HG03432 (cell line): ENCODE measurements at regions not wholly inside any gene's neighbourhood (a gene's known extent, or its start where the extent isn't known, plus 50 kb on each side); places are given as distances from the start of the nearest gene placed in this dataset.
"Not testable (repeated sequence)": the region's sequence is repeated elsewhere in the genome, so short reads cannot be mapped to it uniquely, and the experiment has no call there.

Experiments
- ATAC-seq: cut with Tn5 transposase; IDR thresholded peaks from one replicate; pipeline ENCODE4 v1.9.1; 2021; ENCODE audit warnings: mild to moderate bottlenecking, moderate library complexity; ENCODE audit not compliant: unreplicated experiment

DNA sequence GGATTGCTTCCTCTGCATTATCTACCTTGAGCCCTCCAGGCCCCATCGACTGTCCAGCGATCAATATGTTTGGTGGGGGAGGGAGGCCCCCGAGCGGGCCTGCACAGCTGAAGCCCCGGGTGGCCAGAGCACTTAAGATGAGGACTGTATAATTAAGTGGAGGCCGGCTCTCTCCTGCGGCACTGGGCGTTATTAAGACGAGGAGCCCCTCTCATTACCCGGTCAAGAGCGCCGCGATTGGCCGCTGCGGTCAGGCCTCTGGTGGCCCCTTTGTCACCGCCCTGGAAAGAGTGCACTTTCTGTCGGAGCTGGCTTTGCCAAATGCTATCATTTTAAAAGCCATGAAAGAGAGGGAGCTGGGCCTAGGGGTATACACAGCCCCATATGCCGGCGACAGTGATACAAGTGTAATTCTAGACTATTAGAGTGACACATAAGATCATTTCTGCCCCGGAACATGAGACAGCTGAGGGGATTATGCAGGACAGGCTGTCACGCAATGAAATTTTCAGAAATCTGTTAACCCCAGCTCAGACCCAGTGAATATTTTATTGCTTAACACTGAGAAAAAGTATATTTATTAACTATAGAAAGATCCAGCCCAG, 106.3 kb upstream of the IRX1 start:
- ATAC-seq, result no peak

DNA sequence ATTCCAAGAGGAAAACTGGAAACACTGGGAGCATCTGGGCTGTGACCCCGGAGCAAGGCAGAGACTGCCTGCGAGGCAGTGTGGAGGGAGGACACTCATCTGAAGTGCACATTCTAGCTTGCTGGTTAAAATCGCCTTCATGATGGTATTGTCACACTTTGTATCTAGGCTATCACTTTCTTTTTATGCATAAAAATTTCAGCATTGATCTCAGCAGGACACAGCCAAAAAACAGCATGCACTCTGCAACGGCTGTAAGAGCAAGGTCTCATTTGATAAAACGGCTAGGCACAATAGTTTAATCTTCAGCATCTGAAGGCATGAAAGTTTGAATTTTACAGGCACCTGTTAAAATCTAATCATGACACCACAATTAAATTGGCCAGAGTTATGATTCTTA, 110.8 kb upstream of the IRX1 start:
- ATAC-seq, result no peak

DNA sequence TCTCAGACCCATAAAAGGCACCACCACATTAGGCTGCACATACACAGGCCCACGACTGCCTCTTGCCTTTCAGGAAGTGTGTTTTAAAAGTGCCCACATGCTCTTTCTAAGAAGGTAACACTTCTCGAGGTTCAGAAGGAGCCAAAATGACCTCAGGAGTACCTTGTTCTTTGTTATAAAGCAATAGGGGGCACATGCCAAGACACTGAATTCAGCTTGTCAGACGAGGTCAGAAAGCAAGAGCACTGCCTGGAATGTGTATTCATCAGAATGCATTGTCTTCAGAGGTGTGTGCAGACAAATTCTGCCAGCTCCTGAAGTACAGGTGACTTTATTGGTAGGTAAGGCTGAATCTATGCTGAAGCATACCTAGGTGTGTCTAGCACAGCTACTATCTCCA, 114.5 kb upstream of the IRX1 start:
- ATAC-seq, result no peak

DNA sequence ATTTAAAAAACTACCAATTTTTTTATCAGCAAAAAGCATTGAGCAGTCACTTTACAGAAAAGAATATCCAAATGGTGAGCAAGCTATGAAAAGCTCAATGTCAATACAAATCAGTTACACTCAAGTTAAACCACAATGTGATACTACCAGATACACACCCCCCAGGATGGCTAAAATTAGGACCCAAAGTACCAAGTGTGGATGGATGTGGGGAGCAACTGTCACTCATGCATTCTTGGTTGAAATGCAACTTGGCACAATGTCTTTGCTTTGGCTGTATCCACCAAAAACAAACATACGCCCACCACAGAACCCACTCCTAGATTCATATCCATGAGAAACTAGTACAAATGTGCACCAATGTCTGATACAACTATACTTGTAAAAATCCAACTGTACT, 120.0 kb upstream of the IRX1 start:
- no peak for ATAC-seq

DNA sequence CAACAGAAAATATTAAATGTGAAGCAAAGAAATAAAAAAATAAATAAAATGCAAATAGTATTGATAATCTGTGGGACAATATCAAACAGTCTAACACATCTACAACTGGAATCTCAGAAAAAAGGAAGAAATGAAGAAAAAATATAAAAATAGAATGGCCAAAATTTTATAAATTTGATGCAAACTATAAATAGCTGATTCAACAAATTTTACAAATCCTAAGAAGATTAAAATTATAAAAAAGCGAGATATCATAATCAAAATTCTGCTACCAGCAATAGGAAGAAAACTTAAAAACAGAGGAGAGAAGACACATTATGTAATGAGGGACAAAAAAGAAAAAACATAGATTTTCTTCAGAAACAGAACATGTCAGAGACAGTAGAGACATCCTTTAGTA, 129.2 kb upstream of the IRX1 start:
- no peak for ATAC-seq

DNA sequence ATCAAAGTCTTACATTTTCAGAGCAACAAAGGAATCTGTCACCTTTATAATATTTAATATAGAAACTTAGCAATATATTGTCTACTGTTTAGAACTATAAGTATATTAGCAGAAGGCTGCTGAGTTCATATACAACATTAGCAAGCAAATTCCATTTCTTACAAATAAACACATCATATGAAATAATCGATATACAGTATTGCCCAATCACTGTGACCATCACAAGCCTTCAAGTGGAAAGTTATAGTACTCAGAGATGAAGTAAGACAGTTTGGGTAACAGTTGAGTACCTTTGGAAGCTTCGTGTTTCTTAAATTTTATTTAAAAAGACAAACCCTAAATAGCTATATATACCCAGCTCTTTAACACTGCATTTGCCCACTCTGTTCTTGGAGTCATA, 135.2 kb upstream of the IRX1 start:
- no peak for ATAC-seq

DNA sequence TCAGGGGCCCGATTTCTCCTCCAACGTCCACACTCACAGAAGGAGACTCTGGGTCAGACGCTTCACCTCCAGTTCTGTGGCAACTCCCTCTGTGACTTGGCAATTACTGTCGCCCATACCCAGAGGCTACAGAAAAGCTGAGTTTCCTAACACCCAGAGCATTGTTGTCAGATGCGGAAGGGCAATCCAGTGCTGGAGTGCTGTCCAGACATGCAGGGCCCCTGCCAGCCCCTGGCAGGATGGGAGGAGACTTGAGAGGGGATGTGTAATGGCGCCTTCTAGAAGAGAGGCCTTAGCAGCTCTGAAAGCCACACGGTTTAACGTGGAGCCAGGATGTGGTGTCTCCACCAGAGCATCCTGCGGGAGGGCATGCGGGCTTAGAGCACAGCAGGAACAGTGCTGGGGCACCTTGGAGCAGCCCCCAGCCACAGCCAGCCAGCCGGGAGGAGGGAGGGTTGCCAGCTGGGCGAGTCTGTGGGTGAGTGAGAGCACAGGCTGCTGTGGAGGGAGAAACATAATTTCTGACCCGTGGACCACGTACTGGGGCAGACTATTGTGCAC, 139.4 kb upstream of the IRX1 start:
- ATAC-seq, result no peak

DNA sequence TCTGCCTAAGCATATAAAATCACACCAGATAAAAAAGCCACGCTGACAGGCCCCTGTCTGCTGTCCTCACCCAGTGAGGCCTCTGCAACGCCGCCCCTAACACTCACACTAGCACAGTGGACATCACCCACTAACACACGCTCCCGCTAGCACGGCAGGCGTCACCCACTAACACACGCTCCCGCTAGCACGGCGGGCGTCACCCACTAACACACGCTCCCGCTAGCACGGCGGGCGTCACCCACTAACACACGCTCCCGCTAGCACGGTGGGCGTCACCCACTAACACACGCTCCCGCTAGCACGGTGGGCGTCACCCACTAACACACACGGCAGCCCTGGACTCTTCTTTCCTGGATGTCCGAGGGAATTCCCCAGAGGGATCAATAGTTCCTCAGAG, 141.6 kb upstream of the IRX1 start:
- not testable (repeated sequence) for ATAC-seq

DNA sequence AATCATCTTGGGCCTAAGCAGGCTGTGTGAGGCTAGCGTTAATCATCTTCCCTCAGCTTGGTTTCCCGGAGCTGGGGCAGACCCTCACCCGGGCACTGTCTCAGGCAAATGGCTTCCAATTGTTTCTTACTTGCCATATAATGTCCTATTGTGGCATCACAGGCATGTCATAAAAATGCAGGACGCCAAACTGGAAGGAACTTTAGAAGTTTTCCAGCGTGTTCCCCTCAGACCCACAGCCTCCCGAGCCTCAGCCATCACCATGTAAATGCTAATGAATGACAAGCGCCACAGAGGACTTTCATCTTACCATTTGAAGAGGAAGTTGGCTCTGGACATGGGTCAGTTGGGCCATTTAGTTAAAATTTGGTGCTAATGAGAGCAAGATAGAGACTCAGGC, 143.0 kb upstream of the IRX1 start:
- ATAC-seq, result no peak

DNA sequence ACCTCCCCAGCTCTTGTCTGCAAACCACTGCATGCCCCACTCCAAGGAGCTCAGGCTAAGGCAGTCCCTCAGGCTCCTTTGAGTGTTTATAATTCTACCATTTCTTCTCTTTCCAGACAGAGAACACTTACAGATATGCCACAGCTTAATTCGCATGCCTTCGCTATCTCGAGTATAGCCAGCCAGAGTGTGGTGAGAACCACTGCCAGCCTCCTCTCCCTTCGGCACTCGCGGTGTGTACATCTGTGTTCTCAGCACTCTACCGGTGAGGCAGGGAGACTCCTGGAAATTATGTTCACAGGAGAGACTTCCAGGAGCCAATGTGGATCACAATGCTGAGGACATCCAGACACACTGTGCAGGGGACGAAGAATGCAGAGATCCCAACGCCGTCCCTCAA, 143.7 kb upstream of the IRX1 start:
- no peak for ATAC-seq

DNA sequence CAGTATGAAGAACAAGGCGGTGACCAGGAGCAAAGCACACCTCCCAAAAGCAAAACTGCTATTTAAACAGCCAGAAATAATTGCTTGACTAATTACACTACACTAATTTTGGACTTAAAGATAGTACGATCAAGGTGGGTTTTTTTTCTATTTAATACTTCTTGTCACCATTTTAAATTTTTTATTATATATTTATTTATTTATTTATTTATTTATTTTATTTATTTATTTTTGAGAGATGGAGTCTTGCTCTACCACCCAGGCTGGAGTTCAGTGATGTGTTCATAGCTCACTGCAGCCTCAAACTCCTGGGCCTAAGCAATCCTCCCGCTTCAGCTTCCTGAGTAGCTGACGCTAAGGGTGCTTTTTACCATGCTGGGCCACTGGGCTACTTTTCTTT, 146.2 kb upstream of the IRX1 start:
- ATAC-seq, result no peak

DNA sequence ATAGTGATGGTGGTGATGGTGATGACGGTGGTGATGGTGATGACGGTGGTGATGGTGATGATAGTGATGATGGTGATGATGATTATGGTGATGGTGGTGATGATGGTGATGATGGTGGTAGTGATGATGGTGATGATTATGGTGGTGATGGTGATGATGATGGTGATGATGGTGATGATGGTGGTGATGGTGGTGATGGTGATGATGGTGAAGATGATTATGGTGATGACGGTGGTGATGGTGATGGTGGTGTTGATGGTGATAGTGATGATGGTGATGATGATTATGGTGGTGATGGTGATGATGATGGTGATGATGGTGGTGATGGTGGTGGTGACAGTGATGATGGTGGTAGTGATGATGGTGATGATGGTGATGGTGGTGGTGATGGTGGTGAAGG, 149.2 kb upstream of the IRX1 start:
- ATAC-seq, result no peak

DNA sequence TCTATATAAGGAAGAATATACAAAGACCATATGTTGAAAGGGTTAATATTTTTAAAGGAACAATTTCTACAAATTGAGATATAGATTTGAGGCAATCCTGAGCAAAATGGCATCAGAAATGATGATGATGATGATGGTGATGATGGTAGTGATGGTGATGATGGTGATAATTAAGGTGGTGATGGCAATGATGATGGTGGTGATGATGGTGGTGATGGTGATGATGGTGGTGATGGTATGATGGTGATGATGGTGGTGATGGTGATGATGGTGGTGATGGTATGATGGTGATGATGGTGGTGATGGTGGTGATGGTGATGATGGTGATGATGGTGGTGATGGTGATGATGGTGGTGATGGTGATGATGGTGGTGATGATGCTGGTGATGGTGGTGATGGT, 150.1 kb upstream of the IRX1 start:
- ATAC-seq, result not testable (repeated sequence)

DNA sequence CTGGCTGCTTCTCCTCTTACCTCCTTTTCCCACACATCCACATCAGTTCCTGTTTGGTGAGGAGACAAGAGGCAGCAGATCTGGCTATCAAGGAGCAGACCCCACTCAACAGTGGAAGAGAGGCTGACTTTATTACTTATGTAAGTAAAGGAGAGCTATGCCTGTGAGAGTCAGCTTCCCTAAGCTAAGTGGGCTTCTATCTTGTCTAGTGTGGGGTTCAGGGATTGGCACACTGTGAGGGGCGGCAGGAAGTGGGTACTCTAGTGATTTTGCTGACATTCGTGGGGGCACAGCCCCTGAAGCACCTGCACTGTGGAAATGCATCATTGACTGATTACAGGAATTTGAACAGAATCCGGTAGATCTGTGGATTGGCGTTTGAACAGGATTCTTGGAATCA, 163.5 kb upstream of the IRX1 start:
- no peak for ATAC-seq

DNA sequence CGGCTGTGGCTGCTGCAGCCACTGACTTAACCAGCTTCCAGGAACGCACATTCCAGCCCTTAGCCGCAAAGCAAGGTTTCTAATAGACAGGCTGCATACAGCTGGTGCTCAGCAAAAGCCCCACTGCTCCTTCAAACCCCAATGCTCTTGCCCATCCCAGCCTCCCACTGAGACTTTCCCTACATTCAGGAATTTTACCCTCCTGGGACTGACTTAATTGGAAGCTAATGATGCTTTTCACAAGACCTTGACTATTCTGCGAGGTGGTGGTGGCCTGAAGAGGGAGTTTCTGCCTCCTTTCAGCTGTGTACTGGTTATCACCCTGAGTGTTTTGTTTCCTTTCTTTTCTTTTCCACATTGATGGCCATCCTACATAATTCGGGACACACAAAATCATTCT, 164.9 kb upstream of the IRX1 start:
- no peak for ATAC-seq

DNA sequence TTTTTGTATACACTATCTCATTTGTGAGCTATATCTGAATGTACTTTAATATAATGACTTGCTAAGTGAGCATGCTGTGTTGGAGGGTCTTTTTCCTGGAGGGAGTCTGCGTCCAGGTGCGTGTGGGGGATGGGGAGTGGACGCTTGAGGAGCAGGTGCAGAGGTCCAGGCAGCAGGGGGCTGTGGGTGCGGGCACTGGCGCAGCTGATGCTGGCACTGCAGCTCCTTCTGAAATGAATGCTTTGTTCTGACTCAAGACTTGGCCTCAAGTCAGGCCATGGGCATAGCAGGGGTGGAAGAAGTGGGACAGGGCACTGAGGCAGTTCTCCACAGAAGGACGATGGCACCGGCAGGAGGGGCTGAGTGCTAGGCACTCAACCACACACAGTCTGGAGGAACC, 165.7 kb upstream of the IRX1 start:
- ATAC-seq, result no peak

DNA sequence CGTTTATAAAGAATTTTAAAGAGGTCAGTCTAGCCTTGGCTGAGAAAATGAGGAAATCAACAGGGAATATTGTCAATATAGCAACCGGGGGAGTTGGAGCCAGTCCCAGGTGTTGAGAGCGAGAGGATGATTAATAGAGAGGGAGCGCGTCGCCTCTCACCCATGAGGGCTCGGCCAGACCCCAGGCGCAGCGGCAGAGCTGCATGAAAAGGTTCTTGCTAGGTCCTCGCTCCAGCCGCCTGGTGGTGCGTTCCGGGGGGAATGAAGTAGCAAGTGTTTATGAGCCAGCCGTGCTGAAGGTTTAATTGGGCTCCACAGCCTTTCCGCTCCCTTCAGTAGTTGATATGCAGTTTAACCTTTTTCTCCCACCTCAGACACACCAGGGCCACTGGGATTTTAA, 167.3 kb upstream of the IRX1 start:
- ATAC-seq, result no peak

DNA sequence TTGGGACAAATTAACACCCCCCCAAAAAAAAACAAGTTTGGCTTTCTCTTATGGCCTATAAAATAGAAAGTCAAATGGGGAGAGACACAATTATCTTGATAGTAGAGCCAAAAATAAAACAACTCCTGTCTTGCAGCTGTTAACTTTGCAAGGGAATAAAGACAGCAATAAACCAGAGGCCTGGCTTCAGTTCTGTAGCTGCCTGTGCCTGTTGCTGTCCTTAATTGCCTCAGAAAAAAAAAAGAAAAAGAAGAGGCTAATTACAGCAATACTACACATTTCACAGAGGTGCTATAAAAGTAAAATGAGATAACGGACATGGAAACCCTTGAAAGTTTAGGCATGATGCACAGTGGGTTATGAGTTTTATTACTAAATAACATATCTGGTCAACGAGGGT, 170.7 kb upstream of the IRX1 start:
- ATAC-seq, result no peak

DNA sequence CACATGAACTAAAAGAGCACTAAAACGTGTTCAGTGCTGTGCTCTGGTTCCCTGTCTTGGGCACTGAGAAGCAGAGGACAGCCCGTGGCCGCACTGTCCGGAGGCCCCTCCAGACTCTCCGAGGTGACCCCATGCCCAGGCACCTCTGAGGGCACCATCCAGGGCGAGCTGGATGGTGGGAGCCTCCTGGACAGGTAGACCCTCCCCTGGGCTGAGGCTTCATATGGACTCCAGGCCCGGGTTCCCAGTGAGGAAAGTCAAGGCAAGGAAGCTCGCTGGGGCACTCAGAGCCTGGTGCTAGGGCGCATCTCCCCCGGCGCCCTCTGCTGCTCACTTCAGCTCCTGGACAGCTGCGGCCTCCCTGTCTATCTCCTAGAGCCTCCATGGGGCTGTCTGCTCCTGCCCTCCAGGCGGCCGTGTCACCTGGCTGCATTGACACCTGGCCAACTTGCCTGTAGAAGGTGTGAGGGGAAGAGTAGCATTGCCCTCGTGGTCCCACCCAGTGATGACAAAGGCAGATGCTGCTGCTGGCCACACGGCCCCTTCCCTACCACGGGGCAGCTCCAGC, 178.2 kb upstream of the IRX1 start:
- ATAC-seq, result no peak

DNA sequence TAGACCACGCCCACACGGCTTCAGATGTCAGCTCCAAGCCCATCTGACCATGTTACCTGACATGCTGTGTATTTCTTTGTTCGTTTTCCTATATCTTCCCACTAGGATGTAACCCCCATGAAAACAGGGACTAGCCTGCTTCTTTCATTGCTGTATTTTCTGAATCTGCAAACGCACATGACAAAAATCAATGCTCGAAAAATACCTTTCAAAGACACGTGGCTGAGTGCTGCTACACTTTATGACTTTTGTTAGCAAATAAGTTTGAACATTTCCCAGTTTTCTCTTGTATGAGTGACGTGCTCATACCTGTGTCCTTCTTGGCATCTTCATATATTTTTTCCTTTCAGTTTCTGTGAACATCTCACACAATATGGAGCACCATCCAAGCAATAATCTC, 181.3 kb upstream of the IRX1 start:
- ATAC-seq, result no peak

DNA sequence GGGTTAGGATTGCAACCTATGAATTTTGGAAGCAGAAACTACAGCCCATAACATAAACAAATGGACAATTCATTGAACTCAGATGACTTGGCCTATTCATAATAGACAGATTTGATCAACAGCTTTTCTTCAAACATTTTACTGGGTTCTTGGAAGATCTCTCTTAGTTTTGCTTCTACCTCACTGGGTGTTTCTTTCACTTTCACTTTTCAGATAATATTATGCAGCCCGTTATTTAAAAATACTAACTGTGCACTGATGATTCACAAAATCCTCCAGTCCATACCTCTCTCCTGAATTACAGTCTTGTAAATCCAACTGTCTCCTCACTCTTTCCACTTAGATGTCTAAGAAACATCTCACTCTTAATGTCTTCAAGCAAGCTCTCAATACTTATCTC, 183.5 kb upstream of the IRX1 start:
- no peak for ATAC-seq

DNA sequence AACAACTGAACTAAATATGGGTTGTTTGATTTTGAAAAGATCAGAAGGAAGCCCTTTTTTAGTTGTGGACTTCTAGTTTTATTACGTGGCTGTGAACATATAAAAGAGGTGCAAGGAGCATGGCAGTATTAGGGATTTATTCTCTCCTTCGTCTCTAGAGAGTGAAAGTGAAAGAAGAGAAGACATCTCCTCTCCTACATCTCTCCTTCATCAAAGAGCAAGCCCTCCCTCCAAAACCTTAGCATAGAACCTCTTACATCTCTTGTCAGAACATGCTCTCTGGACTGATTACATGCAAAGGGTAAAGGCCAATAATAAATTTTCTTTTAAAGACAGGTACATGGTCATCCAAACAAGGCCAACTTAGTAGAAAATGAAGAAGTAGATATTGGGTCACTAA, 184.3 kb upstream of the IRX1 start:
- ATAC-seq, result no peak

DNA sequence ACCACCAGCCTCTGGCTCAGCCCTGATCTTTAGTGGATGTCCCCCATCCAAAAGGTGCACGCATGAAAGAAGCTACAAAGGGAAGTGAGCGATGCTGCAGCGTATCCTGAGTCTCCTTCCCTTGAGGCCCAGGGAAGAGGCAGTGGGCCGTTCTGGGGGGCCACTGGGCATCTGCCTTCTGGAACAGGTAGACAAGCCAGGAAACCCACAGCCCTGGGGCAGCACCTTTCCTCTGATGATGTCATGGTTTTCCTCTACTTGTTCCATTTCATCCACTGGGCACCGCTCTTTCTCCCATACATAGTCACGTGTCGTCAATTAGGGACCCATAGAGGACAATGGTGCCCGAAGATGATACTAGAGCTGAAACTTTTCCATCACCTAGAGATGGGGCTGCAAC, 194.0 kb upstream of the IRX1 start:
- ATAC-seq, result no peak
